Right lung (tissue), 2 donors: ENCODE measurements at regions not wholly inside any gene's neighbourhood (a gene's known extent, or its start where the extent isn't known, plus 50 kb on each side); places are given as distances from the start of the nearest gene placed in this dataset.
"Not testable (repeated sequence)": the region's sequence is repeated elsewhere in the genome, so short reads cannot be mapped to it uniquely, and the experiment has no call there.

Experiments
- DNase-seq, 2 donors: peaks; one replicate each; pipeline ENCODE4 v3.0.0-alpha.2; 2013

- no peak for DNase-seq
These were observed 564.2 kb downstream of the NR2F2 start for GRCh38 chr15:96894659-96895058.

GRCh38 chr15:96896766-96897165, 566.3 kb downstream of the NR2F2 start:
- DNase-seq = no peak

- DNase-seq = no peak
These were observed 583.6 kb downstream of the NR2F2 start for GRCh38 chr15:96914081-96914480.

- DNase-seq = no peak
These were observed 586.2 kb downstream of the NR2F2 start for GRCh38 chr15:96916750-96917149.

GRCh38 chr15:96924570-96924969, 594.1 kb downstream of the NR2F2 start:
- DNase-seq = no peak

GRCh38 chr15:96947296-96948229, 617.1 kb downstream of the NR2F2 start:
- peak in 1 of 2 donors; percentile 28 for DNase-seq

- DNase-seq = no peak
These were observed 618.5 kb downstream of the NR2F2 start for GRCh38 chr15:96948981-96949380.

- no peak for DNase-seq
These were observed 628.2 kb downstream of the NR2F2 start for GRCh38 chr15:96958721-96959120.

GRCh38 chr15:96959501-96959900, 629.0 kb downstream of the NR2F2 start:
- DNase-seq = no peak

- DNase-seq = peak; percentile 57 to 62
These were observed 630.4 kb downstream of the NR2F2 start for GRCh38 chr15:96960711-96961480.

- DNase-seq = no peak
These were observed 636.1 kb downstream of the NR2F2 start for GRCh38 chr15:96966554-96966953.

GRCh38 chr15:96969732-96970710, 639.5 kb downstream of the NR2F2 start:
- DNase-seq = no peak

- no peak for DNase-seq
These were observed 641.7 kb downstream of the NR2F2 start for GRCh38 chr15:96972201-96972600.

GRCh38 chr15:96974761-96975160, 644.3 kb downstream of the NR2F2 start:
- DNase-seq = no peak

GRCh38 chr15:96977886-96978285, 647.4 kb downstream of the NR2F2 start:
- no peak for DNase-seq

GRCh38 chr15:96978937-96979473, 648.5 kb downstream of the NR2F2 start:
- no peak for DNase-seq

- DNase-seq = not testable (repeated sequence)
These were observed 653.7 kb downstream of the NR2F2 start for GRCh38 chr15:96984121-96984671.

- DNase-seq = no peak
These were observed 662.3 kb downstream of the NR2F2 start for GRCh38 chr15:96992817-96993216.

GRCh38 chr15:96997538-96997937, 667.0 kb downstream of the NR2F2 start:
- no peak for DNase-seq

- no peak for DNase-seq
These were observed 678.5 kb downstream of the NR2F2 start for GRCh38 chr15:97009031-97009431.

GRCh38 chr15:97012986-97013385, 682.5 kb downstream of the NR2F2 start:
- no peak for DNase-seq
